ENCODE measurements at regions not wholly inside any gene's neighbourhood (a gene's known extent, or its start where the extent isn't known, plus 50 kb on each side); places are given as distances from the start of the nearest gene placed in this dataset.

DNA sequence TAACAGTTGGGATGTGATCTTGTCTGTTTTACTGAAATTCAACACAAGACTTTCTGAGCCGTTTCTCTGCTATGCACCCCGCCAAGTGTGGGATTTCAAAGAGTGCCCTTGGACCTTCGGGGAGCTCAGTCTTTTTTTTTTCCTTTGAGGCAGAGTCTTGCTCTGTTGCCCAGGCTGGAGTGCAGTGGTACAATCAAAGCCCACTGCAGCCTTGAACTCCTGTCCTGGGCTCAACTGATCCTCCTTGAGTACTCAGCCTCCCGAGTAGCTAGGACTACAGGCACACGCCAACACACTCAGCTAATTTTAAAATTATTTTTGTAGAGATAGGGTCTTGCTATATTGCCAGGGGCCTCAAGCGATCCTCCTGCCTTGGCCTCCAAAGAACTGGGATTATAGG is 162.9 kb downstream of the BAMBI start:
- no peaks in the 10 kb centered on the region for H3K9me3 ChIP-seq (ENCODE audit: control insufficient read depth, insufficient read depth, low read depth, low read length)
- CTCF ChIA-PET: interaction anchor here (0.6 kb wide), 1 partner anchor 98 kb away, joined by 3 read pairs; no protein-coding TSS in a partner anchor
- POLR2A ChIA-PET: interaction anchor here (0.7 kb wide), 1 partner anchor 19 kb away, joined by 17 read pairs; no protein-coding TSS in a partner anchor
- no TSS peak for BruUV-seq (replicated peaks)
- no peak overlapping the region for H3K4me3 ChIP-seq (ENCODE audit: low read depth in 2 of 2, low read length in 2 of 2)
- DNase-seq (ENCODE audit: low read depth, low spot score) (no peak), ATAC-seq (no peak)
- no peaks in the 10 kb centered on the region for H3K36me3 ChIP-seq (ENCODE audit: control insufficient read depth, insufficient read depth, low read length)
- intact Hi-C loops (cut with micrococcal nuclease; ENCODE audit: unreplicated experiment): no loop called here
- in situ Hi-C loops (cut with HindIII; ENCODE audit: low pct_unique_long_range_greater_than_20kb, low sequenced_read_pairs): no loop called here
- no peaks in the 10 kb centered on the region; the same call in 1 of the 2 replicates for H3K27me3 ChIP-seq (ENCODE audit: control insufficient read depth, insufficient read depth, low read length)
- no peaks in the 10 kb centered on the region for H3K4me1 ChIP-seq (ENCODE audit: control insufficient read depth, insufficient read depth, low read length)
- H3K27ac ChIP-seq (ENCODE audit: low read length): no peak overlapping the region
- TF ChIP-seq CTCF (IDR thresholded peaks at IDR 0.05) (no peak), TCF7L2 (IDR thresholded peaks at IDR 0.05; ENCODE audit: low read depth, low read length) (no peak), SIN3A (IDR thresholded peaks at IDR 0.05; ENCODE audit: borderline replicate concordance, insufficient read depth, low read depth, low read length) (no peak), REST (IDR thresholded peaks at IDR 0.05; ENCODE audit: insufficient read depth in 1 of 2, low read depth in 2 of 2, low read length in 1 of 2) (no peak)

- DNase-seq (ENCODE audit: low read depth, low spot score) (no peak), ATAC-seq (no peak)
- H3K4me1 ChIP-seq (ENCODE audit: control insufficient read depth, insufficient read depth, low read length): no peaks in the 10 kb centered on the region
- H3K9me3 ChIP-seq (ENCODE audit: control insufficient read depth, insufficient read depth, low read depth, low read length): no peaks in the 10 kb centered on the region
- in situ Hi-C loops (cut with HindIII; ENCODE audit: low pct_unique_long_range_greater_than_20kb, low sequenced_read_pairs): no loop called here
- ChIA-PET CTCF (no interaction called here), POLR2A (no interaction called here)
- no peak overlapping the region for H3K27ac ChIP-seq (ENCODE audit: low read length)
- intact Hi-C loops (cut with micrococcal nuclease; ENCODE audit: unreplicated experiment): no loop called here
- H3K36me3 ChIP-seq (ENCODE audit: control insufficient read depth, insufficient read depth, low read length): no peaks in the 10 kb centered on the region
- no peaks in the 10 kb centered on the region; the same call in 1 of the 2 replicates for H3K27me3 ChIP-seq (ENCODE audit: control insufficient read depth, insufficient read depth, low read length)
- H3K4me3 ChIP-seq (ENCODE audit: low read depth in 2 of 2, low read length in 2 of 2): no peak overlapping the region
- no peak for TF ChIP-seq REST (IDR thresholded peaks at IDR 0.05; ENCODE audit: insufficient read depth in 1 of 2, low read depth in 2 of 2, low read length in 1 of 2)
- no peak for TF ChIP-seq CTCF (IDR thresholded peaks at IDR 0.05)
- TF ChIP-seq SIN3A (IDR thresholded peaks at IDR 0.05; ENCODE audit: borderline replicate concordance, insufficient read depth, low read depth, low read length): no peak
- no peak for TF ChIP-seq POLR2AphosphoS5 (IDR thresholded peaks at IDR 0.05; ENCODE audit: low read depth, low read length)
- no peak for TF ChIP-seq TCF7L2 (IDR thresholded peaks at IDR 0.05; ENCODE audit: low read depth, low read length)
- no TSS peak for BruUV-seq (replicated peaks)
Measured at GRCh38 chr10:28840971-28841370, 163.7 kb downstream of the BAMBI start.

Data from Panc1 (cell line).